DMS53 treated with DMSO at 0.1 percent for 48 hours (cell line): ENCODE measurements at regions not wholly inside any gene's neighbourhood (a gene's known extent, or its start where the extent isn't known, plus 50 kb on each side); places are given as distances from the start of the nearest gene placed in this dataset.

ENCODE experiments used
- DNase-seq: peaks from one replicate; lab custom pipeline; 2025; ENCODE audit not compliant: unreplicated experiment; lab: John Stamatoyannopoulos, UW

DNA sequence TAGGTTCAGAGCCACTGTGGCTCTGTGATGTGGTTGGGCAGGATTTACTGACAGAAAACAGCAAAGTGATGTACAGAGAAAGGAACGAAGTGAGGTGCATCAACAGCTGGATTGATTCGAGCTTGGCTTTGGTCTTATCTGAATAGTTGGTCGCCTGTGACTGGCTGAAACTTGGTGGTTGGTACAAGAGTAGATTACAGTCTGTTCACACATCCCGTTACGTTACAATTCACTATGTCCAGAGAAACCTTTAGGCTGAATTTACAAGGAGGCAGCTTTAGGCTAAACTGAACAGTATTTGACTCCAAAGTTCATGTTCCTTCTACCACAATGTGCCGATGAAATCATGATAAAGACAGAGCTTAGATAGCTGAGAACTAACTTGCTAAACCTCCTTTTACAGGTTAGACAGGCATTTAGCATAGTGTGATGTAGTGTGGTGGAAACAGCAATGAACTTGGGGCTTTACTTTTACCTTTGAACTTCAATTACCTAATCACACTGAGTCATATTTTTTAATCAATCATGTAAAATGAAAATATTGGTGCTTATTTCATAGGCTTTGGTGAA lies 210.2 kb upstream of the PUM3 start:
- no peak for DNase-seq

DNA sequence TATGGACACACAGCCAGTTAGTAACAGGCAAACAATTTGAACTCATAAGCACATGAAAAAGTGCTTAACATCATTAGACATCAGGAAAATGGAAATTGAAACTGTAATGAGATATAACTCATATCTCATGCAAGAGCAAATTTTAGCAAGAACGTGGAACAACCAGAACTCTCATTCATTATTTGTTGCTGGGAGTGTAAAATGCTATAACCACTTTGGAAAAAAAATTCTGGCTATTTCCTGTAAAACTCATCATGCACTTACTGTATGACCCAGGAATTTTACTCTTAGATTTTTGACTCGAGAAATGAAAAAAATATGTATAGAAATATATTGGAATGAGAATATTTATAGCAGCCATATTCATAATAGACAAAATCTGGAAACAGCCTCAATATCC lies 205.7 kb upstream of the PUM3 start:
- no peak for DNase-seq

DNA sequence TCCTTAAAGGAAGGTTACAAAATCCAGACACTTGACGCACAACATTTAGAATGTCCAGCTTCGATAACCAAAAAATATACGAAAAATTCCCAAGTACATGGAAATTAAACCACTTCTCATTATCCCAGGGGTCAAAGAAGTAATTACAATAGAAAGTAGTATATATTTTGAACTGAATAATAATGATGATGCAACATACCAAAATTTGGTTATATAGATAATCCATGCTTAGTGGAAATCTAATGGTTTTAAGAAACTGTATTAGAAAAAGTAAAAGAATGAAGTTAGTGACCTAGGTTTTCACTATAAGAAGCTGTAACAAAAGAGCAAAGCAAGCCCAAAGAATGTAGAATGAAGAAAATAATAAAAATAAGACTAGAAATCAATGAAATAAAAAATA lies 204.0 kb upstream of the PUM3 start:
- DNase-seq: no peak

DNA sequence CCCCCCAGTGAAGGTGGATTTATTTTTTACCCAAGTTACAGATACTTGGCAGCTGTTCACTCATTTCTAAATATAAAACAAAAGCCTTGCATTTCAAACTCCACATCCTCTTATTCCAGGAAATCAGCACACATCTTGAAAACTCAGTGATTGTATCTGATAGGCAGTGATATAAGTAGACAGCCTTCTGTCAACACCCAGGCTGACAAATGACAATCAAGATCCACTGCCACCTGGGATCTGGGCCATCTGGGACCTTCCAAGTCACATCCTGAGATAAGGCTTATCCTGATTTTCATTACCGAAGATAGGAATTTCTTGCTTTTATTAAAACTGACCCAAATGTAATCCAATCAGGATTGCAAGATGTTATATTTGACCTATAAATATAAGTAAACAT lies 201.3 kb upstream of the PUM3 start:
- no peak for DNase-seq

DNA sequence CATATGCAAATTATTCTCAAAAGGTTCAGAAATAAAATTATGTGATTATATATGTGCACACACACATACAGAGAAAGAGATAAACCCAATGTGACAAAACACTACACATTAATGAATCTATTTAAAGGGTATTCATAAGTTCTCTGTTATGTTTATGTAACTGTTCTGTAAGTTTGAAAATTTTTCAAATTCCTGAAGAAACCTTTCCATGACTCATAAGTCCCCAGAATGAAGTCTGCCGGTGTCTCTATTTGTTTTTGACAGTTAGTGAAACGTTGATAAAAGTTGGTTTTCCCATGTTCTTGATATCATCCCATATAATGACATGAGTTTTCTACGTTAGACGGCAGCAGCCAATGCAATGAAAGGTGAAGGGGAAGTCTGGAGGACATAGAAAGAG lies 199.5 kb upstream of the PUM3 start:
- no peak for DNase-seq

DNA sequence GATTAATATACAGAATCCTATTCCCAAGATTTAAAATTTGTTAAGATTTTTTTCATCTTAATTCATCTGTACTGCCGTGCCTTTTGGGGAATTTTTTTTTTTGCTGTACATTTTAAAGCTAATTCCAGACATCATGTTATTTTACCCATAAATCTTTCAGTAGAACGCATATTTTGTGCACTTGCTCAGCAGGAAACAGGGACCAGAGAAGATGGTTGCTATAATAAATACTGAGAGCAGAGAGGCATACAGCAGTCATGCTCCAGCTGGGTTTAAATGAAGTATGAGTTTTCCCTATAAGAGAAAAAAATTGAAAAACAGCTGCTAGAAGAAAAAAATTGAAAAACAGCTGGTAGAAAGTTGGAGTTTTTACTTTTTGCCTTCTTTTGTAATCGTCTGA lies 196.9 kb upstream of the PUM3 start:
- no peak for DNase-seq

DNA sequence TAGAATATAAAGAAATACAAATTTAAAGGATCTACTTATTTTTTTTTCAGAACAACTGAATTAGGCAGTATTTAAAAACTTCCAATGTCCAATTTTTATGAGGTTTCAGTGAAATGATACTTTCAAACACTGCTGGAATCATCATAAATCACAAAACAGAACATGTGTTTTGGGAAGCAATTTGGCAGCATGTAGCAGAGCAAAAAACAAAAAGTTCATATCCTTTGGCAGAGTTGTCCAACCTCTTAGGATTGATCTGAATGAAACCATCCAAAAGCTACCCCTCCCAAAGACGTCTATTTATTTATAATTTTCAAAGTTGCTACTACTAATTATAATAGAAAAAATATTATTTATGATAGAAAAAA lies 192.4 kb upstream of the PUM3 start:
- DNase-seq: no peak

DNA sequence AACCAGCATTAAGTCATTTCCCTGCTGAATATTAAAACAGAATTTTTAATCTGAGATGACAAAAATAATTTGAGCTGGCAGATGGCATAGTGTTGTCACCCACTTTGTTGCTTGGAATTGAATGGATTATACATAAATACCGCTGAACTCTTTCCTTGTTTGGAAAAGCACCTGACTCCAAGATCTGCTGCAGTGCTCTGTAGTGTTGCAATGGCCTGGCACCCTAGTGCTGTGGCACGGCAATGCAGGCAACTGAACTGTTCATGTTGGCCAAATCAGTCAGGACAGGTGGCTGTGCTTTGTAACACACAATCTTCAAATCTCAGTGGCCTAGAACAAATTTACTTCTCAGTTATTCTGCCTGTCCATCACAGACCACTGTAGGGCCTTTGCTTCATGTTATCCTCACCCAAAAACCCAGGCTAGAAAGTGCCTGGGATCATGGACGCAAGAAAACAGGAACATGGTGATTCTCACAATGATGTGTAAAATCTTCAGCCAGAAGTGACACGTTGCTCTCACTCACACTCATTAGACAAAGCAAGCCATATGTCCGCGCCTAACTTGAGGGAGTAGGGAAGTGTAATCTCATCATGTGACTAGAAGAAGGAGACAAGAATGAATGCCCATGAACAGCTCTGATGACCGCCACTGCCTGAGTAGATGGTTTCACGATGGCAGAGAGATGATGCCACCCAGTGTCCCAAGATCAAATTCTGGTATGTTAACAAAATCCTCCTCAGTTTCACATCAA lies 191.9 kb upstream of the PUM3 start:
- DNase-seq: no peak

DNA sequence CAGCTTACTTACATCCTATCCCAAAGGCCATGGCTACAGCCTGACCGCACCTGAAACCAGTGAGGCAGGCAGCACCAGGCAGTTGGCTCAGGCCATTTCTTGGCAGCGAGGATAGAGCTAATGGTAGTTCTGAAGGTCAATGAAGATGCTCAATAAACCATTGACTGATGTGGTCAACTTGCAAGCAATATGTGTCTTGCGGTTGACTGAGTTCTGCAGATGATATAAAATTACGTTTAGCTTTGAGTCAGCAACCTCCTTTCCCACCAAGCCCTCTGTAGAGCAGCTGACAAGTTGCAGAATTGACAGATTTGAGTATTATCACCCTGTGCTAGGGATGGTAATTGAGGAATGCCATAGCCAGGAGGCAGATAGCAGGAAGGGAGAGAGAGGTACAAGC lies 189.0 kb upstream of the PUM3 start:
- DNase-seq: no peak

DNA sequence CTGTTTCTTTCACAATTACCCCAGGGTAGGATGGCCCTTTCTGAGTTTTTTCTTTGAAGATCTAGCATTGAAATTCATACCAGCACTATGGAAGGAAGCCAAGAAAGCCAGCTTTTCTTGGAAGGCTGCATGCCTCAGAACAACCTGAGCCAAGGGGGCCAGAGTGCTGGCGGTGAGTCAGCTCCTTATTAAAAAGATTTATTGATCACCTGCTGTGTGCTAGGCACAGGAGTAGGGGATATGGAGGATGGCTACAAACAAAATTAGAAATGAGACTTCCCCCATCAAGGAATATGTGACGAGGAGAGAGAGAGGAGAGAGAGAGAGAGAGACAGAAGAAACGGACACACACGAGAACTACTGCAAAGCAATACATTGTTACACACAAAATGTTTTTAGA lies 184.6 kb upstream of the PUM3 start:
- no peak for DNase-seq

DNA sequence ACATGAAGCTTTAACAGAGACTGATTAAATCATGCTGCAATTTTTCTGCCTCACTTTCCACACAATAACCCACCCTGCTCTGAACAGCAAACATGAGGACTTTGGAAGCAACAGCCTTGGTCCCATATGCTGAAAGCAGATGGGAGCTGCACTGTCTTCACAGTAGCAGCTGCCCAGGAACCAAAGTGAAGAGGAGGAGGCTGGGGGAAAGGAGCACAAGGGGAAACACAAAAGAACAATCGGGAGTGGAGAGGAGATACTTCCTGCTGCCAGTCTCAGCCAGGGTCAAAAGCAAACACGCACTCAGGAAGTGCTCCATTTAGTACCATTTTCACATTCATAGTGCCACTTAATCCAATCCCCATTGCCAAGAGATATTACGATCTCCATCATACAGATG lies 183.3 kb upstream of the PUM3 start:
- DNase-seq: peak; percentile 9

DNA sequence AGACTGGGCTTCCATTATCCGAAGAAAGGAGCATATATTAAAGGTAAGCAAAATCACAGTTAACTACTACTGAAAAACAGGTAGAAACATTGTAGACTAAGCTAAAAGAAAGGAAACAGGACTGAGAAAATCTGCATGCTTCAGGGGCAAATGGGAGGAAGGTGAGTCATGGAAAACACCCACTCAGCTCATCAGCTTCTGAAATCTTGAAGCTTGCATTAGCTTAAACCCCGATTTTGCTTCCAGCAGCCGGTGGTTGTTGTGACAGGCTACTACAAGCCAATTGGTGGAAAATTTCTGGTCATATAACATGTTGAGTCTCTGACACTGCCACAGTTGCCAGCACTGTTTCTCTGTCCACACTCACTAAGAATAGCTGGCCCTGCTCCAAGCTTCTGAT lies 179.6 kb upstream of the PUM3 start:
- DNase-seq: no peak

DNA sequence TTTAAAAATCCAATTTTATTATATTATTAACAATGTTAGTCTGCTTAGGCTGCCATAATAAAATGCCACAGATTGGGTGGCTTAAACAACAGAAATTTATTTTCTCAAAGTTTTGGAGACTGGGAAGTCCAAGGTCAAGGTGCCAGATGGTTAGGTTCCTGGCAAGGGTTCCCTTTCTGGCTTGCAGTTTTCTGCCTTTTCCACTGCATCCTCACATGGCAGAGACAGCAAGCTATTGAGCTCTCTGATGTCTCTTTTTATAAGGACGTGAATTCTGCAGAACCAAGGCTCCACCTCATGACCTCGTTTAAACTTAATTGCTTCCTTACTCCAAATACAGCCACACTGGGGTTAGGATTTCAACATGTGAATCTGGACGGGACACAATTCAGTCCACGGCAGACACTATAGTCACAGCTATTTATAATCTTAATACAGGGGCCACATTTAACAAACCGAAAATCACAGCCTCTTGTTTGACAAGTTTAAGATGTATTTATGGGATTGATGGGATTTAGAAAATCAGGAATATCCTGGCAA lies 174.9 kb upstream of the PUM3 start:
- DNase-seq: no peak

DNA sequence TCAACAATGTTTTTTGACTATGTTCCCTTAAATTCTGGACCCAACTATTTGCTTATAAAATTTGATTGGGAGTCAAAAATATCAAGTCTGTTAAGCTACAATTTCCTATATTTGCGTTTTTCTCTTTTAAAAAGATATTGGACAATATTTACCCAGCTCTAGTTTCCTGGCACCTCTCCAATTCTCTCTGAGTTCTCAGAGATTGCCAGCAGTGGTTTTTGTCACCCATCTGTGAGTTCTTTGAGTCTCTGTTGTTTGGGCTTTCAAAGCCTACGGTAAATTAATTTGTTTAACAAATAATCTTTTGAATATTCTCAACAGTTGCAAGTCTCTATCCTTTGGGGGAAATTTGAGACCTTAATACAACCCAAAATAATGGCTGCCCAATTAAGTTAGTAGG lies 174.2 kb upstream of the PUM3 start:
- no peak for DNase-seq

DNA sequence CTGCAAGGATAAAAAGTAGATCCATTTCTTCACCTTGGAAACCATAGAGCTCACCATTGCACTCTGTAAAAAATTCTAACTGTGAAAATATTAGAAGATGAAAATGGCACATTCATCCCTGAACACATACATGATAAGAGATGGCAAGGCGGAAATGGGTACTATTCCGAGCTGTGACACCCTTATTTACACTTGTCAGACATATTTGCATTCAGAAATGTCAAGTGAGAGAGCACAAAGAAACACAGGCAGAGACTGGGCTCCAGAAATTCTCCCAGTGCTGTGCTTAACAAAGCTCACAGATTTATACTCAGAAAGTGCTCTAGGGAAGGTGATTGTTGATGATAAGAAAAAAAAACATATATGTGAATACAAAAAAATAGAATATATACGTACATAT lies 170.3 kb upstream of the PUM3 start:
- peak; percentile 17 for DNase-seq

DNA sequence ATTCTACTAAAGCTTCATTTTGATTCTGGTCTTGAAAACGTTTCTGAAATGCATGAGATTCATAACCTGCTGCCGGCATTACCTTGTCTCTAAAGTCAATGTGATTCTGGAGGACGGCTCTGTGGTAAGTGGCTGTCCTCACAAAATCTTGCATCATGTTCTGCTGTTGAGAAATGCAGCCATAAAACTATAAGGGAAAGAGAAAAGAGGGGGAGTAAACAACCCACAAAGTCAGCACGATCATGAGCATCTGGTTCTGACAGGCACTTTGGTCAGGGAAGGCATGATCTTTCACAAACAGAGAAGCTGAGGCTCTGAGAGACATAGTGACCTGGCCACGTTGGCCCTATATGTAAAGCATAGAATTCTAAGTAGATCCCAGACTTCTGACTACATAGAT lies 168.9 kb upstream of the PUM3 start:
- no peak for DNase-seq

DNA sequence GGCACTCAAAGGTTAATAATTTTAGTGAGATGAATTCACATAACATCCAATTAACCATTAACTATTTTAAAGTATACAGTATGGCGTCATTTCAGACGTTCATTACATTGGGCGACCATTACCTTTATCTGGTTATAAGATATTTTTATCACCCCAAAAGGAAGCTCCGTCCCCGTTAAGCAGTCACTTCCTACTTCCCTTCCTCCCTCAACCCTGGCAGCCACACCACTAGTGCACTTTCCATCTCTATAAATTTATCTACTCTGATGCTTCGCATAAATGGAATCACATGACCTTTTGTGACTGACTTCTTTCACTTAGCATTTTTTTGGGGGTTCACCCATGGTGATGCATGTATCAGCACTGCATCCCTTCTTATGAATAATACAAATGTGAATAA lies 168.3 kb upstream of the PUM3 start:
- no peak for DNase-seq

DNA sequence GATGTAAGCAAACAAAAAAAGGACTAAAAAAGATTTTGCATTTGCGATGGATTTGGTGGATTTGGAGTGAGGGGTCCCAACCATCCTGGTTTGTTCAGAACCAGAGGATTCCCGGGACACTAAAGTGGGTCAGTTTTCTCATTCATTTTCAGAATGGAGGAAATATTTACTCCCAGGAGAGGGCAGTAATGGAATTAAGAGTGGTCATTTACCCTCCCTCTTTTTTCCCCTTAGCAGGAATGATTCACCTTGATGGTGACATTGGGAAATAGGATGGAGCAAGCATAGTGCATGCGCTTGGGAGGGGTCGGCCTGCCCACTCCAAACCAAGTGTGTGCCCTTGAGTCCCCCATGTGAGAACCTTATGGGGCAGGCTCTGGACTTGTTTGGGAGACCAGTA lies 164.2 kb upstream of the PUM3 start:
- no peak for DNase-seq

DNA sequence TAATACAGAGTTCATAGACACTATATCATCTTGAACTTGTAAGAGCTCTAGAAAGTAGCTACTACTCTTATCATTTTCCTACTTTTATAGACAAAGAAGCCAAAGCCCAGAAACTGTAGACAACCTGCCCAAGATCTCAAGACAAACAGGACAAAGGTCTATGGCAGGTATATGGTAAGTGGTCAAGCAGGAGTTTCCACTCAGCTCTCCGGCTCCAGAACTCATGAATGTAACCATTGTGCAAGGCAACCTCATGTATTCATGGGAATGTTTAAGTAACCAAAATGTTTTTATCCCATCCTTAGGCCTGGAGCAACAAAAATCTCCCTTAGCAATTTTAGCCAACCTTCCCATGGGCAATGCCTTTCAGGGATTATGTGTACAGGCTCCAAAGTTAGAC lies 163.4 kb upstream of the PUM3 start:
- DNase-seq: no peak

DNA sequence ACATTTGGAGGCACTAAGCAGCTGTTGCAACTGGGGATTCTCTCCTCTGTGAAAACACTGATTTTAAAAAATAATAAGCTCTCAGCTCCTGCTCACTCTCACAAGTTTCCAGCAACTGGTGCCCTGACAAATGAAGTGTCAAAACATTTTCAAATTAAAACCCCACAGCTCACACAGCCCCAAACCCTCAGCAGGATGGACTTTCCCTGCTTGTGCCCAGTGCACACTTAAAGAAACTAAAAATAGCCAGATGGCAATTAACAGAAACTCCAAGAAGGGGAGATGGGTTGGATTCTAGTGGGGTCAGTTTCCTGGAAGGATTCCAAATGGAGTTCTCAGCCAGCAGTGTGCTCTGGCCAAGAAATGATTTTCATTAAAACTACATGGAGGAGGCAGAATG lies 163.0 kb upstream of the PUM3 start:
- no peak for DNase-seq

DNA sequence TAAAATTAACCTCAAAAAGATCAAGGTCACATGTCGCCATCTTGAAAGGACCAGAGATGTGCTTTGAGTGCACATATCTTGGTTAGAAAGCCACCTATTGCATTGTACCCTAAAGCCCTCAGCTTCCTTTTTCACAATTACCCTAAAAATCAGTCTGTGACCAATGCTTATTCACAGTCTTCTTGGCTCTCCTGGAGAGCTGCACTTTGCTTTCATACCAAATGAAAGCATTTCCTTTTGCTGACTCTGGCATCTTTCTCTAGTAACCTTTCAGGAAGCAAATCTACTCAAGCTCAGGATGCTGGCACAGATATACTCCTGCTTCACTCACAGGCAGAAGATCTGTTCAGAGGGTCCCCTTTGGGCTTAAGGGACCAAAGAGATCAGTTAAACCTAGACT lies 160.7 kb upstream of the PUM3 start:
- DNase-seq: no peak

DNA sequence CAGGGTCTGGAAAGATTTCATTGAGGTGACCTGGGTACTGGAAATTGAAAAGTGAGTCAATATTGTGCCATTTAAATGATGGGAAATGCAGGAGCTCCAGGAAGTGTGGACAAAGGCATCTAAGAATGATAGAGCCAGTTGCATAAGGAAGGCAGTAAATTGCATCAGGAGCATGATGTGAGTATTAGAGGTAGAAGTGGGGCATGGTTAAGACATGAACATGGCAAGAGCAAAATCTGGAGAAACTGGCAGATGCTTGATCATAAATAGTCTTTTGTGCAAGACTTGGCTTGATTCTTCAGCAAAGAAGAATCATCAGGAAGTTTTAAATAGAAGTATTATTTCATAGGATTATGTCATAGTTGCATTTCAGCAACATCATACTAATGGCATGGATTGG lies 157.4 kb upstream of the PUM3 start:
- no peak for DNase-seq

DNA sequence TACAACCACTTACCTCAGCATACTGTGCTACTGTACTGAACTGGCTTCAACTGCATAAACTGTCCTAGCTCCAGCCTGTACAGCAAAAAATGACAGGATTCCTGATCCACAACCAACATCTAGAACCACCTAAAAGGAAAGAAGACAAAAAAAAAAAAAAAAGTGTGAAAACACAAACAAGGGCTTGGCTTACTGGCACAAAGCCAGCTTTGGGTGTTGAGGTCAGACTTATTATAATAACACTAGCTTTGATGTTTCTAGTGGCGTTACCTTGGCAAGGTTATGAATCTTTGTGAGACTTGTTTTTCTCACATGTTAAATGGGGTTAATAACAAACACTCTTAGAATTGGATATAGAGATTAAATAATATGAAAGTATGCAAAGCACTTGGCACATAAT lies 148.5 kb upstream of the PUM3 start:
- DNase-seq: no peak
